ENCODE measurements at regions not wholly inside any gene's neighbourhood (a gene's known extent, or its start where the extent isn't known, plus 50 kb on each side); places are given as distances from the start of the nearest gene placed in this dataset.

- no peak for FAIRE-seq
Measured at GRCh38 chr9:7348692-7349091, 450.9 kb downstream of the DMAC1 start.

DNA sequence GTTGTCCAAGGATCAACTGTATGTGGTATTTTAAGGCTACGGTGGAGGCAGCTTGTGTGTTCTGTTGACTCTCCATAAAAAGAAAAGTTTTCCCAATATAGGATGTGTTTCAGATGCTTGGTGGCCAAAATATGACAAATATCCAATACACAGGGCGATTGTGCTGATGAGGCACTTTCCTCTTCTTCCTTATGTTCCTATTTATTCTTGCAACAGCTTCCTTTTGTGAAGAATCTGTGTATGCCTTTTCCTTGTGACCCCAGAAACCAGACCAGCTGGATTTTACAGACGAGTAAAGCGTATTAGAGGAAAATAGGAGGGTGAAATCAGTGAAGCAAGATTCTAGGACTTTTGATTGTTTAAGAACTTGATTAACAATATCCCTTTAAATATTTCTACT is 452.0 kb downstream of the DMAC1 start:
- FAIRE-seq (no peak), DNase-seq (ENCODE audit: low spot score) (no peak)

More at GRCh38 chr9:7348692-7349091, 450.9 kb downstream of the DMAC1 start:
- no peak for DNase-seq (ENCODE audit: low spot score)

- DNase-seq (ENCODE audit: low spot score) (no peak), FAIRE-seq (no peak)
Measured at GRCh38 chr9:7346144-7346543, 453.4 kb downstream of the DMAC1 start.

DNA sequence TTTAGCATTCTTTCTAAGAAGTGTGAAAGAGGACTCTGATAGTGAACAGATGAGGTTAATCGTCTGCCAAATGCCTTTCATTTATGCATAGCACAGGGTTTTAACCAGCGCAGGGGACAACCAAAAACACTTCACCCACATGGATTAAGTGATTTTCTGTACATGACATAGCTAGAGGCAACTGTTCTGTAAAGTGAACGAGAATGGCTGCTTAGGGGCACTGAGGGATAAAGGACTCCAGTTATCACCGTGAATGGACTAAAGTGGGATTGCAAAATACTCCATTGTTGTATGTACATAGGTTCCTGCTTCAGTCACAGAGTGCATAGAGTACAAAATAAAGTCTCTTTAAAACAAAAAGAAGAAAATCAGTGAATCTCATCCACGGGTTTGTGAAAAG is 456.8 kb downstream of the DMAC1 start:
- DNase-seq (ENCODE audit: low spot score): no peak
- no peak for FAIRE-seq

GRCh38 chr9:7342229-7342628 is 457.3 kb downstream of the DMAC1 start:
- DNase-seq (ENCODE audit: low spot score) (no peak), FAIRE-seq (no peak)

DNA sequence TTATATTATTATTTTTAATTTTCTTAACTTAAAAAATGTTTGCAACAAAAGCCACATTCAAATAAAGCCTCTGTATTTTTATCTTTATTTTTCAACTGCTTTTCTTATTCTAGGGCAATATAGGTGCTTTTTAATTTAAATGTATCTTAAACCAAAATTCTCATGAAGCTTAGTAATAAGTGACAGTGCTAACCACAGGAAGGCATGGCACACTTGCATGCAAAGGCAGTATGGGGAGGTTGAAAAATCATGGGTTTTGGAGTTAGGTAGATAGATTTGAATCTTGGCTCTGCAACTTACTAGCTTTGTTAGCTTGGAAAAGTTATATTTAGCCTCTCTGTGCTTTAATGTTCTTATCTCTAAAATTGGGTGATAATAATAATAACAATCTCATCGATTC is 458.0 kb downstream of the DMAC1 start:
- FAIRE-seq (no peak), DNase-seq (ENCODE audit: low spot score) (no peak)

- no peak for DNase-seq (ENCODE audit: low spot score)
- no peak for FAIRE-seq
Measured at GRCh38 chr9:7340451-7340850, 459.1 kb downstream of the DMAC1 start.

DNA sequence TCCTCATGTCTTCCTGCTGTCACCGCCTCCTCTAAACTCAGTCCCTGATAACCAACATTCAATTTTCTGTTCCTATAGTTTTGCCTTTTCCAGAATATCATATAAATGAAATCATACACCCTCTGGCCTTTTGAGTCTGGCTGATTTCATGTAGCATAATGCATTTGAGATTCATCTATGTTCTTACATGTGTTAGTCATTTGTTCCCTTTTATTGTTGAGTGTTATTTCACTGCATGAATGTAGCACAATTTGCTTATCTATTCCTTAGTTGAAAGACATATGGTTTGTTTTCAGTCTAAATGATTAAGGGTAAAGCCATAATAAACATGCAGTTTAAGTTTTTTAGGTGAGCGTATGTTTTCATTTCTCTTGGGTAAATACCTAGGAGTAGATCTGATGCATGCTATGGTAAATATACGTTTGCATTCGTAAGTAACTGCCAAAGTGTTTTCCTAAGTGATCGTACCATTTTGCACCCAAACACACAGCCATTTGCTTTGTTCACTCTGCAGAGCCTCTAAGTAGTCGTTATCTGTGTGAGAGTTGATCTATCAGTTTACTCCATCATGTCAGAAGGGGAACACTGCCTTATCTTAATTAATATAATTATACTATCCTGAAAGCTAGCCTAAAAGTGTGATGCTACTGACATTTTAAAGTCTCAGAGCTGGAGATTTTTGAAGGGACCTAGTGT is 460.8 kb downstream of the DMAC1 start:
- DNase-seq (ENCODE audit: low spot score): no peak
- no peak for FAIRE-seq

GRCh38 chr9:7336356-7337065 is 463.1 kb downstream of the DMAC1 start:
- no peak for FAIRE-seq

GRCh38 chr9:7333719-7334118 is 465.9 kb downstream of the DMAC1 start:
- FAIRE-seq: no peak
- no peak for DNase-seq (ENCODE audit: low spot score)

More at GRCh38 chr9:7336356-7337065, 463.1 kb downstream of the DMAC1 start:
- no peak for DNase-seq (ENCODE audit: low spot score)

DNA sequence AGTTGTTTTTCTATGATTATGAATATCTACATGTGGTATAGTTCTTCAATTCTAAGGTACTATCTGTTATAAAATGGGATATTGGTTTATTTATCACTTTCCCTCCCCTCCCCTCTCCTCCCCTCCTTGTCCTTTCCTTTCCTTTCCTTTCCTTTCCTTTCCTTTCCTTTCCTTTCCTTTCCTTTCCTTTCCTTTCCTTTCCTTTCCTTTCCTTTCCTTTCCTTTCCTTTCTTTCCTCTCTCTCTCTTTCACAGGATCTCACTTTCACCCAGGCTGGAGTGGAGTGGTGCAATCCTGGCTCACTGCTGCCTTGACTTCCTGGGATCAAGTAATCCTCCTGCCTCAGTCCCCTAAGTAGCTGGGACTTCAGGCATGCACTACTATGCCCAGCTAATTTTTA is 466.8 kb downstream of the DMAC1 start:
- no peak for DNase-seq (ENCODE audit: low spot score)
- FAIRE-seq: no peak

GRCh38 chr9:7328453-7328852 is 471.1 kb downstream of the DMAC1 start:
- FAIRE-seq (no peak), DNase-seq (ENCODE audit: low spot score) (no peak)

GRCh38 chr9:7325995-7326394 is 473.6 kb downstream of the DMAC1 start:
- no peak for DNase-seq (ENCODE audit: low spot score)
- FAIRE-seq: no peak

DNA sequence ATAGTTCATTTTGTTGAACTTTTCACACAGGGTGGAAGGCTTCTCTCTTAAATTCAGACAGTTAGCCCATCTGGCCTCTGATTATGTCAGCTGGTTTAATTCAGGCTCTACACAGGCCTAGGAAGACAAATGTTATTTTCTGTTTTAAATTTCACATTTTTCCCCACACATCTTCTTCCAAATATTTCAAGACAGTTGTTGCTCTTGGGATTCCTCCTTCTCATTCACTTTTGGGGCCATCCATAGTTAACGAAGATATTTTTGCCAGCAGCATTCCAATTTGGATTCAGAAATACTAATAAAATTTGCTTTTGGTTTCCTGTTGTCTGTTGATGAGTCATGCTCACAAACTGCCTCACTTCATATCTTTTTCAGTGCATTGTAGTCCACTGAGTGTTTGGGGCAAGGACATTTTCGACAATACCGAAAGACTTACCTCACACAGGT is 475.4 kb downstream of the DMAC1 start:
- no peak for FAIRE-seq
- DNase-seq (ENCODE audit: low spot score): no peak

- no peak for FAIRE-seq
- DNase-seq (ENCODE audit: low spot score): no peak
Measured at GRCh38 chr9:7320841-7321240, 478.7 kb downstream of the DMAC1 start.

DNA sequence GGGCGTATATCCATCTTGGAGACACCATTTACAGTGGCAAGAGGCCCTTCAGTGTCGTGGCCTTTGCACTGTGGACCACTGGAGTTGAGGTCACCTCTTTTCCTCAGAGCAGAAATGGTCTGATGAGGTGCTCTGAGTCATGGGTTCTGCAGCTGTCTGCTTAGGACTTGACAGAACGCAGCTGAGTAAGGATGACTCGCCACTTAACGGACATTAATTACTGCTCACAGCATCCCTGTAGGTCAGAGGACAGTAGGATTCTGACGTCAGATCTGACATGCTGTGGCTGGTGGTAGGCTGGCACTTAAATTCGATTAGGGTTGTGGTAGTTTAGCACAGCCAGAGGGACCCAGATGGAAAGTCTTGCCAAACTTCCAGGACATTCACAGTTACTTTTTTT is 479.4 kb downstream of the DMAC1 start:
- FAIRE-seq (peak; percentile 22), DNase-seq (ENCODE audit: low spot score) (peak; percentile 85)

DNA sequence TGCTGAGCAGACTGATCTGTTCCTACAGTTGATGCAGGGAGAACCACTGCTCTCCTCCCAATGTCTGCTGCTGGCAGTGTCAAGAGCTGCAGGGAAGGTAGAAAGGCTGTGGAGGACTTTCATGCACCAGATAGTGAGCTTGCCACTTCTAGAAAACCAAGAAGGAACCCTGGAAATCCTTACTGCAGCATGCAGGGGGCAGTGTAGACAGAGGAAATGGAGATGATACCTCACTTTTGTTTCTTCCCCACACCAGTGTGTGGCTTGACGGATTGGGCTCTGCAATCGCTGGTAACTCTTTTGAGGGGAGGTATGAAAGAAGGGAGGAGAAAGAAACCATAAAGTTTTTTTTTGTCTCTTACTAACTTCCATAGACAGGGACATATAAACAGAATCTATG is 480.7 kb downstream of the DMAC1 start:
- no peak for DNase-seq (ENCODE audit: low spot score)
- FAIRE-seq: no peak

DNA sequence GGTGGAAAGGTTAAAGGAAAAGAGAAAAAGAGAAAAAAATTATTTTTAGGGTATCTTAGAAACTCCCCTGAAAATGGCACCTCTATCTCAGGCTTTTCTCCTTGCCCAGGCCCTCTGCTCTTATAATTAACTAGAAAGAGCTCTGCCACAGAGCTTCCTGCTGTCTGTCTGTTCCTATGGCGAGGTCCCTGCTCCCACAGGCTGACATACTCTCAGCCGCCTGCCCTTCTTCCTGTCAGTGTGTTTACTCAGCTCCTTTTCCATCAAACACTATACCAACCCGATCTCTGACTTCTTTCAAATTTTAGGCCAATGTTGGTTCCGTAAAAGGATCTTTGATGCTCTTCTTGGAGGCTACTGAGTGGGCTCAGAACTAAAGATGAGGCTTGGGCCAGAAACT is 482.6 kb downstream of the DMAC1 start:
- DNase-seq (ENCODE audit: low spot score) (no peak), FAIRE-seq (no peak)

- FAIRE-seq: no peak
Measured at GRCh38 chr9:7316166-7316795, 483.3 kb downstream of the DMAC1 start.

DNA sequence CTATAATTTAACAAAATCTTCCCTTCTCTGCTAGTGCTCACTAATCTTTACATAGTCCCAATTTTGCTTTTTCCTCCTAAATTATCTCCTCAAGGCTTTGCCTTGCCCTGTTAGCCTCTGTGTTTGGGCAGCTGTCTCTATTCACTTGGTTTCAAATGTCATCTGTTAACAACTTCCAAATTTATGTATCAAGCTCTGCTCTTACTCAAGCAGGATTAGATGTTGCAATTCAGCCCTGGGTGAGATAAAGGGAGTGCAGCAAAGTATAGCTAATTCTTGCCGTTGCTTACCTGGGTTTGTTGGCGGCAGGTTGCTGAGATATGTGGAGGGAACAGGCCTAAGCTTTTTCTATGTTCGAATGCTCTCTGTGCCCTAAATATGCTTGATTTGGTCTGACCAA is 483.8 kb downstream of the DMAC1 start:
- no peak for FAIRE-seq

More at GRCh38 chr9:7316166-7316795, 483.3 kb downstream of the DMAC1 start:
- no peak for DNase-seq (ENCODE audit: low spot score)

GRCh38 chr9:7315116-7315515 is 484.5 kb downstream of the DMAC1 start:
- DNase-seq (ENCODE audit: low spot score): no peak
- no peak for FAIRE-seq

More for the DNA sequence above, 483.8 kb downstream of the DMAC1 start:
- DNase-seq (ENCODE audit: low spot score): no peak

GRCh38 chr9:7313389-7313788 is 486.2 kb downstream of the DMAC1 start:
- DNase-seq (ENCODE audit: low spot score): no peak
- FAIRE-seq: no peak
